ENCODE measurements at regions not wholly inside any gene's neighbourhood (a gene's known extent, or its start where the extent isn't known, plus 50 kb on each side); places are given as distances from the start of the nearest gene placed in this dataset.

DNA sequence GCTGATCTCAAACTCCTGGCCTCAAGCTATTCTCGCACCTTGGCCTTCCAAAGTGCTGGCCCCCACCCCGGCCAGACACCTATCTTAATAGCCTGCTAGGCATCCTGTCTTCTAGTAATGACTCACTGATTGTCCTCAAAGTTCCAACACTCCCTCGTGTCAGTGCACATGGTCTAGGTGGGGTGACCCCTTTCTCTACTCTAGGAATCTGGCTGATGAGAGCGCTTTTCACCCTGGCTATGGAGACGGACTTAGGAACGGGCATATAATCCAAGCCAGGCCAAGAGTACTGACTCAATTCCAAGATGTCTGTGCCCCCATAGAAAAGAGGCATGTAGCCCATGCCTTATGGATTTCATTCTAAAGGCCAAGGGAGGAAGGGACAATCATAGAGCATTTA lies 67.0 kb downstream of the PRLHR start:
- DNase-seq (ENCODE audit: extremely low read depth in 1 of 4, low spot score in 3 of 4): no peak
- H3K9ac ChIP-seq (ENCODE audit: insufficient read depth in 1 of 2, low read depth in 2 of 2, low read length in 2 of 2): no peak overlapping the region
- no peak overlapping the region for H3K4me3 ChIP-seq
- in situ Hi-C loops (cut with MboI): no loop called here
- peaks cover 0 to 4% of the 10 kb centered on the region in 2 experiments; a peak in 1 of 5 replicates for H3K4me1 ChIP-seq (replicated peaks in 1 of 2; ENCODE audit: control insufficient read depth in 2 of 2, insufficient read depth in 2 of 2, low read length in 2 of 2)
- H3K9me3 ChIP-seq (replicated peaks; ENCODE audit: control insufficient read depth, insufficient read depth, low read depth, low read length): no peaks in the 10 kb centered on the region
- H3K27ac ChIP-seq (ENCODE audit: extremely low read depth, low read depth, low read length): no peak overlapping the region
- H3K36me3 ChIP-seq (ENCODE audit: control insufficient read depth, insufficient read depth, low read length): no peaks in the 10 kb centered on the region
- POLR2A ChIA-PET: no interaction called here
- no peaks in the 10 kb centered on the region for H3K9me1 ChIP-seq (ENCODE audit: control insufficient read depth, insufficient read depth, low read length)
- no peak for FAIRE-seq
- 56% methylated on average over 6 of the region's 6 CpGs for WGBS (ENCODE audit: insufficient coverage, low coverage, missing lambda C conversion rate)
- no peaks in the 10 kb centered on the region for H3K79me2 ChIP-seq (ENCODE audit: control insufficient read depth, insufficient read depth, low read length)
- no peaks in the 10 kb centered on the region for H4K20me1 ChIP-seq (replicated peaks; ENCODE audit: control insufficient read depth, insufficient read depth, low read length)
- intact Hi-C loops (cut with micrococcal nuclease): no loop called here
- CTCF ChIA-PET (ENCODE audit: low intra/inter-chr PET ratio): no interaction called here
- H3K4me2 ChIP-seq (ENCODE audit: insufficient read depth, low read length): no peak overlapping the region
- no TSS peak for BruUV-seq (replicated peaks)
- no peak overlapping the region for H2AFZ ChIP-seq (ENCODE audit: low read depth, low read length)
- no peak for ATAC-seq
- H3K27me3 ChIP-seq (ENCODE audit: control insufficient read depth in 2 of 2, insufficient read depth in 2 of 2, low read length in 2 of 2): no peaks in the 10 kb centered on the region
- TF ChIP-seq, protein P1, sequence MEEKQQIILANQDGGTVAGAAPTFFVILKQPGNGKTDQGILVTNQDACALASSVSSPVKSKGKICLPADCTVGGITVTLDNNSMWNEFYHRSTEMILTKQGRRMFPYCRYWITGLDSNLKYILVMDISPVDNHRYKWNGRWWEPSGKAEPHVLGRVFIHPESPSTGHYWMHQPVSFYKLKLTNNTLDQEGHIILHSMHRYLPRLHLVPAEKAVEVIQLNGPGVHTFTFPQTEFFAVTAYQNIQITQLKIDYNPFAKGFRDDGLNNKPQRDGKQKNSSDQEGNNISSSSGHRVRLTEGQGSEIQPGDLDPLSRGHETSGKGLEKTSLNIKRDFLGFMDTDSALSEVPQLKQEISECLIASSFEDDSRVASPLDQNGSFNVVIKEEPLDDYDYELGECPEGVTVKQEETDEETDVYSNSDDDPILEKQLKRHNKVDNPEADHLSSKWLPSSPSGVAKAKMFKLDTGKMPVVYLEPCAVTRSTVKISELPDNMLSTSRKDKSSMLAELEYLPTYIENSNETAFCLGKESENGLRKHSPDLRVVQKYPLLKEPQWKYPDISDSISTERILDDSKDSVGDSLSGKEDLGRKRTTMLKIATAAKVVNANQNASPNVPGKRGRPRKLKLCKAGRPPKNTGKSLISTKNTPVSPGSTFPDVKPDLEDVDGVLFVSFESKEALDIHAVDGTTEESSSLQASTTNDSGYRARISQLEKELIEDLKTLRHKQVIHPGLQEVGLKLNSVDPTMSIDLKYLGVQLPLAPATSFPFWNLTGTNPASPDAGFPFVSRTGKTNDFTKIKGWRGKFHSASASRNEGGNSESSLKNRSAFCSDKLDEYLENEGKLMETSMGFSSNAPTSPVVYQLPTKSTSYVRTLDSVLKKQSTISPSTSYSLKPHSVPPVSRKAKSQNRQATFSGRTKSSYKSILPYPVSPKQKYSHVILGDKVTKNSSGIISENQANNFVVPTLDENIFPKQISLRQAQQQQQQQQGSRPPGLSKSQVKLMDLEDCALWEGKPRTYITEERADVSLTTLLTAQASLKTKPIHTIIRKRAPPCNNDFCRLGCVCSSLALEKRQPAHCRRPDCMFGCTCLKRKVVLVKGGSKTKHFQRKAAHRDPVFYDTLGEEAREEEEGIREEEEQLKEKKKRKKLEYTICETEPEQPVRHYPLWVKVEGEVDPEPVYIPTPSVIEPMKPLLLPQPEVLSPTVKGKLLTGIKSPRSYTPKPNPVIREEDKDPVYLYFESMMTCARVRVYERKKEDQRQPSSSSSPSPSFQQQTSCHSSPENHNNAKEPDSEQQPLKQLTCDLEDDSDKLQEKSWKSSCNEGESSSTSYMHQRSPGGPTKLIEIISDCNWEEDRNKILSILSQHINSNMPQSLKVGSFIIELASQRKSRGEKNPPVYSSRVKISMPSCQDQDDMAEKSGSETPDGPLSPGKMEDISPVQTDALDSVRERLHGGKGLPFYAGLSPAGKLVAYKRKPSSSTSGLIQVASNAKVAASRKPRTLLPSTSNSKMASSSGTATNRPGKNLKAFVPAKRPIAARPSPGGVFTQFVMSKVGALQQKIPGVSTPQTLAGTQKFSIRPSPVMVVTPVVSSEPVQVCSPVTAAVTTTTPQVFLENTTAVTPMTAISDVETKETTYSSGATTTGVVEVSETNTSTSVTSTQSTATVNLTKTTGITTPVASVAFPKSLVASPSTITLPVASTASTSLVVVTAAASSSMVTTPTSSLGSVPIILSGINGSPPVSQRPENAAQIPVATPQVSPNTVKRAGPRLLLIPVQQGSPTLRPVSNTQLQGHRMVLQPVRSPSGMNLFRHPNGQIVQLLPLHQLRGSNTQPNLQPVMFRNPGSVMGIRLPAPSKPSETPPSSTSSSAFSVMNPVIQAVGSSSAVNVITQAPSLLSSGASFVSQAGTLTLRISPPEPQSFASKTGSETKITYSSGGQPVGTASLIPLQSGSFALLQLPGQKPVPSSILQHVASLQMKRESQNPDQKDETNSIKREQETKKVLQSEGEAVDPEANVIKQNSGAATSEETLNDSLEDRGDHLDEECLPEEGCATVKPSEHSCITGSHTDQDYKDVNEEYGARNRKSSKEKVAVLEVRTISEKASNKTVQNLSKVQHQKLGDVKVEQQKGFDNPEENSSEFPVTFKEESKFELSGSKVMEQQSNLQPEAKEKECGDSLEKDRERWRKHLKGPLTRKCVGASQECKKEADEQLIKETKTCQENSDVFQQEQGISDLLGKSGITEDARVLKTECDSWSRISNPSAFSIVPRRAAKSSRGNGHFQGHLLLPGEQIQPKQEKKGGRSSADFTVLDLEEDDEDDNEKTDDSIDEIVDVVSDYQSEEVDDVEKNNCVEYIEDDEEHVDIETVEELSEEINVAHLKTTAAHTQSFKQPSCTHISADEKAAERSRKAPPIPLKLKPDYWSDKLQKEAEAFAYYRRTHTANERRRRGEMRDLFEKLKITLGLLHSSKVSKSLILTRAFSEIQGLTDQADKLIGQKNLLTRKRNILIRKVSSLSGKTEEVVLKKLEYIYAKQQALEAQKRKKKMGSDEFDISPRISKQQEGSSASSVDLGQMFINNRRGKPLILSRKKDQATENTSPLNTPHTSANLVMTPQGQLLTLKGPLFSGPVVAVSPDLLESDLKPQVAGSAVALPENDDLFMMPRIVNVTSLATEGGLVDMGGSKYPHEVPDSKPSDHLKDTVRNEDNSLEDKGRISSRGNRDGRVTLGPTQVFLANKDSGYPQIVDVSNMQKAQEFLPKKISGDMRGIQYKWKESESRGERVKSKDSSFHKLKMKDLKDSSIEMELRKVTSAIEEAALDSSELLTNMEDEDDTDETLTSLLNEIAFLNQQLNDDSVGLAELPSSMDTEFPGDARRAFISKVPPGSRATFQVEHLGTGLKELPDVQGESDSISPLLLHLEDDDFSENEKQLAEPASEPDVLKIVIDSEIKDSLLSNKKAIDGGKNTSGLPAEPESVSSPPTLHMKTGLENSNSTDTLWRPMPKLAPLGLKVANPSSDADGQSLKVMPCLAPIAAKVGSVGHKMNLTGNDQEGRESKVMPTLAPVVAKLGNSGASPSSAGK (IDR thresholded peaks at IDR 0.05): peak; percentile 43
- TF ChIP-seq L3MBTL2 (IDR thresholded peaks at IDR 0.05) (peak; percentile 42; the same call in 1 of the 2 replicates), CC2D1A (IDR thresholded peaks at IDR 0.05) (no peak)
- TF ChIP-seq, protein P2, sequence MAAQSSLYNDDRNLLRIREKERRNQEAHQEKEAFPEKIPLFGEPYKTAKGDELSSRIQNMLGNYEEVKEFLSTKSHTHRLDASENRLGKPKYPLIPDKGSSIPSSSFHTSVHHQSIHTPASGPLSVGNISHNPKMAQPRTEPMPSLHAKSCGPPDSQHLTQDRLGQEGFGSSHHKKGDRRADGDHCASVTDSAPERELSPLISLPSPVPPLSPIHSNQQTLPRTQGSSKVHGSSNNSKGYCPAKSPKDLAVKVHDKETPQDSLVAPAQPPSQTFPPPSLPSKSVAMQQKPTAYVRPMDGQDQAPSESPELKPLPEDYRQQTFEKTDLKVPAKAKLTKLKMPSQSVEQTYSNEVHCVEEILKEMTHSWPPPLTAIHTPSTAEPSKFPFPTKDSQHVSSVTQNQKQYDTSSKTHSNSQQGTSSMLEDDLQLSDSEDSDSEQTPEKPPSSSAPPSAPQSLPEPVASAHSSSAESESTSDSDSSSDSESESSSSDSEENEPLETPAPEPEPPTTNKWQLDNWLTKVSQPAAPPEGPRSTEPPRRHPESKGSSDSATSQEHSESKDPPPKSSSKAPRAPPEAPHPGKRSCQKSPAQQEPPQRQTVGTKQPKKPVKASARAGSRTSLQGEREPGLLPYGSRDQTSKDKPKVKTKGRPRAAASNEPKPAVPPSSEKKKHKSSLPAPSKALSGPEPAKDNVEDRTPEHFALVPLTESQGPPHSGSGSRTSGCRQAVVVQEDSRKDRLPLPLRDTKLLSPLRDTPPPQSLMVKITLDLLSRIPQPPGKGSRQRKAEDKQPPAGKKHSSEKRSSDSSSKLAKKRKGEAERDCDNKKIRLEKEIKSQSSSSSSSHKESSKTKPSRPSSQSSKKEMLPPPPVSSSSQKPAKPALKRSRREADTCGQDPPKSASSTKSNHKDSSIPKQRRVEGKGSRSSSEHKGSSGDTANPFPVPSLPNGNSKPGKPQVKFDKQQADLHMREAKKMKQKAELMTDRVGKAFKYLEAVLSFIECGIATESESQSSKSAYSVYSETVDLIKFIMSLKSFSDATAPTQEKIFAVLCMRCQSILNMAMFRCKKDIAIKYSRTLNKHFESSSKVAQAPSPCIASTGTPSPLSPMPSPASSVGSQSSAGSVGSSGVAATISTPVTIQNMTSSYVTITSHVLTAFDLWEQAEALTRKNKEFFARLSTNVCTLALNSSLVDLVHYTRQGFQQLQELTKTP (IDR thresholded peaks at IDR 0.05; ENCODE audit: low read depth in 1 of 2, partially characterized antibody in 2 of 2): no peak
- TF ChIP-seq, protein P3, sequence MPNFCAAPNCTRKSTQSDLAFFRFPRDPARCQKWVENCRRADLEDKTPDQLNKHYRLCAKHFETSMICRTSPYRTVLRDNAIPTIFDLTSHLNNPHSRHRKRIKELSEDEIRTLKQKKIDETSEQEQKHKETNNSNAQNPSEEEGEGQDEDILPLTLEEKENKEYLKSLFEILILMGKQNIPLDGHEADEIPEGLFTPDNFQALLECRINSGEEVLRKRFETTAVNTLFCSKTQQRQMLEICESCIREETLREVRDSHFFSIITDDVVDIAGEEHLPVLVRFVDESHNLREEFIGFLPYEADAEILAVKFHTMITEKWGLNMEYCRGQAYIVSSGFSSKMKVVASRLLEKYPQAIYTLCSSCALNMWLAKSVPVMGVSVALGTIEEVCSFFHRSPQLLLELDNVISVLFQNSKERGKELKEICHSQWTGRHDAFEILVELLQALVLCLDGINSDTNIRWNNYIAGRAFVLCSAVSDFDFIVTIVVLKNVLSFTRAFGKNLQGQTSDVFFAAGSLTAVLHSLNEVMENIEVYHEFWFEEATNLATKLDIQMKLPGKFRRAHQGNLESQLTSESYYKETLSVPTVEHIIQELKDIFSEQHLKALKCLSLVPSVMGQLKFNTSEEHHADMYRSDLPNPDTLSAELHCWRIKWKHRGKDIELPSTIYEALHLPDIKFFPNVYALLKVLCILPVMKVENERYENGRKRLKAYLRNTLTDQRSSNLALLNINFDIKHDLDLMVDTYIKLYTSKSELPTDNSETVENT (CRISPR knock-in tag; IDR thresholded peaks at IDR 0.05): no peak

Measured in K562 (cell line).